WI38 (cell line): ENCODE measurements at regions not wholly inside any gene's neighbourhood (a gene's known extent, or its start where the extent isn't known, plus 50 kb on each side); places are given as distances from the start of the nearest gene placed in this dataset.

Experiments
- H3K4me3 ChIP-seq: 2 replicates; pipeline ENCODE4 v1.5.1; 2011; ENCODE audit warnings: low read depth, mild to moderate bottlenecking, control low read depth, low read length
- TF ChIP-seq, protein P1 (sequence below): IDR thresholded peaks from 2 replicates; pipeline ENCODE4 v1.5.1; 2012; ENCODE audit warnings: low read depth, mild to moderate bottlenecking, control low read depth, low read length

DNA sequence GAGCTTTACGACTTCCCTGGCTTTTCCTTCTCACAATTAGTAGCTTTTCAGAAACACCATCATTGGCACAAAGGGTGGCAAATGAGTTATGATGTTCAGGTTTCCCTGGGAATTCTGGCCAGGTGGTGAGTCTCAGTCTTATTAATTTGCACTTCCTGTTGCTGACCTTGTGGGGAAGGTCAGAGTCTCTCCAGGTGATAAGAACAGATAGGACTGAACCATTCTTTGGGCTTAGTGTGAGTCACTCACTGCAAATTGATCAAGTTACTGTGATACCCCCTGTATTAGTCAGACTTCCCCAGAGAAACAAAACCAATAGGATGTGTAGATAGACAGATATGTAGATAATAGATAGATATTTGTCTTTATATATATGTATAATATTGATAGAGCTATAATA is 53.8 kb upstream of the RANBP3L start:
- no peak overlapping the region for H3K4me3 ChIP-seq
- TF ChIP-seq, protein P1, sequence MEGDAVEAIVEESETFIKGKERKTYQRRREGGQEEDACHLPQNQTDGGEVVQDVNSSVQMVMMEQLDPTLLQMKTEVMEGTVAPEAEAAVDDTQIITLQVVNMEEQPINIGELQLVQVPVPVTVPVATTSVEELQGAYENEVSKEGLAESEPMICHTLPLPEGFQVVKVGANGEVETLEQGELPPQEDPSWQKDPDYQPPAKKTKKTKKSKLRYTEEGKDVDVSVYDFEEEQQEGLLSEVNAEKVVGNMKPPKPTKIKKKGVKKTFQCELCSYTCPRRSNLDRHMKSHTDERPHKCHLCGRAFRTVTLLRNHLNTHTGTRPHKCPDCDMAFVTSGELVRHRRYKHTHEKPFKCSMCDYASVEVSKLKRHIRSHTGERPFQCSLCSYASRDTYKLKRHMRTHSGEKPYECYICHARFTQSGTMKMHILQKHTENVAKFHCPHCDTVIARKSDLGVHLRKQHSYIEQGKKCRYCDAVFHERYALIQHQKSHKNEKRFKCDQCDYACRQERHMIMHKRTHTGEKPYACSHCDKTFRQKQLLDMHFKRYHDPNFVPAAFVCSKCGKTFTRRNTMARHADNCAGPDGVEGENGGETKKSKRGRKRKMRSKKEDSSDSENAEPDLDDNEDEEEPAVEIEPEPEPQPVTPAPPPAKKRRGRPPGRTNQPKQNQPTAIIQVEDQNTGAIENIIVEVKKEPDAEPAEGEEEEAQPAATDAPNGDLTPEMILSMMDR, result no peak

DNA sequence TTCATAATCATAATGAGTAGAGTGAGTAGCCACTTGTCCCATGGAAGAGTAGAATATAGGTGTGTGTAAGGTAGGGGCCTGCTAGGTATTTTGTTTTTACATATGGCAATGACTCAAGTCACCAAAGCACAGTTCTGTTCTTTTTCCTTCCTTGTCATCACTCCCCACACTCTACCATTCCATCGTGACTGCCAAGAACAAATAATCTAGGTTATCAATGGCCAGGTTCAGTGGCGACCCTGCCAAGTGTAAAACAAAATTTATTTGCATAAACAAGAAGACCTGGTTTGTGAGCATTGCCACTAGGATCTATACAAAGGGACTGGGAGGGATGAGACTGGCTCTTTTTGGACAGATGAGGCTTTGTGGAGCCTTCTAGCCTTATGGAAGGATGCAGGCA is 55.2 kb upstream of the RANBP3L start:
- TF ChIP-seq, protein P1, result no peak
- no peak overlapping the region for H3K4me3 ChIP-seq

DNA sequence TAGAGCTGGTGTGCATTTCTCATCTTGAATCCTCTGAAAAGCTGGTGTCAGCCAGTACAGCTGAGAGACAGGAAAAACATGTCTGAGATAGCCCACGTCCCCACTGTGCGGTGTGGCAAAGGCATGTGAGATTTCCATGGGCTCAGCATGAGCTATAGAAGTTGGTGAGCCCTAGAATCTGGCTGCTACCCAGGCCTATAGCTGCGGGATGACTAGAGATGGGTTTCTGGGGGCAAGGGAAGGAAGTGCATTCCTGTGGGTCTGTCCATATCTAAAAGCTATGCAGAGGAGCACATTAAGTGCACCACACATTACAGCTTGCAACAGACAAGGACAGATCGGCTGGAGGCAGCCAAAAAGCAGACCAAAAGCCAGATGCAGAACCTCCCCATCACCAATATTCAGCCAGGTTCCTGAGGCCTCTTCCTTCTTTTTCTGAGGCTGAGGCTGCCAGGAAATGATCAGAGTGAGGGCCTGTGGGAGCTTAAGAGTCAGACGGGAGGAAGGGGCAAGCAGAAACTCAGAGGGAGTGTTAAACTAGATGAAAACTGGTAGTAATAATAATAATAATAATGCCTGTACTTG is 55.8 kb upstream of the RANBP3L start:
- TF ChIP-seq, protein P1, result no peak
- no peak overlapping the region for H3K4me3 ChIP-seq

DNA sequence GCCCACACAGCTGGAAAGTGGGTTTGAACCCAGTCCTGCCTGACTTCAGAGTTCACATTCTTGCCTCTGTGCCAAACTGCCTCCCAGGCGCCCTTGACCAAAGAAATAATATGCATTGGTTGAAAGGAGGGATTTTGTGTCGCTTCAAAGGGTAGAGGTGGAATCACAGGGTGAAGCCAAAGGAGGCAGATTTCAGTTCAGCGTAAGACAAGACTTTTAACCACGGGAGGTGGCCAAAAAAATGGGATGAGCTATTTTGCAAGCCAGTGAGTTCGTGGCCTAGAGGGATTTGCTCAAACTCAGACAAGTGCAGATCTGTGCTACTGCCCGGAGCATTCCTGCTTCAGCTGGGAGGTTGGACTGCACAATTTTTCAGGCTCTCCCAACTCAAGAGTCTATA is 57.6 kb upstream of the RANBP3L start:
- TF ChIP-seq, protein P1, result no peak

DNA sequence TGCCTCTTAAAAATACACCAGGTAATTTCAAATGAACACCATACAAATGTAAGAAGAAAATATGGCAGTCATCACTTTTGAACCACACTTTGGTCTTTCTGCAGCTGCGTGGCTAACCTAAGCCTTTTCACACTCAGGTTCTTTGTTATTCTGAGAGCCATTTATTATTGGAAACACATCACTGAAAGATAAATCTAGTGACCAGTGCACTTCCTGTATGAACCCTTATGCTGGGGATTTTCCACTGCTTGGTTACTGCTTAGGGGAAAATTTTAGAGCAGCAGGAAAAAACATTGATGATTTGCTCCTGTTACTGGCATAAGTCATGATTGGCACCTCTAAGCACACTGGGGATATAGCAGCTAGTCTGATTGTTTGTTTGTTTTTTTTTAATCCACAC is 58.6 kb upstream of the RANBP3L start:
- TF ChIP-seq, protein P1, result no peak
- H3K4me3 ChIP-seq, result no peak overlapping the region

More for the DNA sequence above, 57.6 kb upstream of the RANBP3L start:
- H3K4me3 ChIP-seq, result no peak overlapping the region

DNA sequence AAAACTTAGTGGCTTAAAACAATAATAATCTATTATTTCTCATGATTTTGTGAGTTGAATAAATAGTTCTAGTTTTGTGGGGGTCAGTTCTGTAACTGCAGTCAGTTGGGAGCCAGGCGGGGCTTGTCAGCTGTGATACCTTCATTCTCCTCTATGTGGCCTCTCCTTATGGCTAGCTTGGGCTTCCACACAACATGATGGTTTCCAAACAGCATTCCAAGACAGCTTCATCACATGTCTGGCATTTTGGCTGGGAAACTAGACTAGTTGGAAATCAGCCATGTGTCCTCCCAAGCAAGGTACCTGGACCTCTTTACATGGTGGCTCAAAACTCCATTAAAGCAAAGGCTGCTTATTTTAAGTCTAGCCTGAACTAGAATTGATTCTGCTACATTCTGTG is 61.4 kb upstream of the RANBP3L start:
- TF ChIP-seq, protein P1, result 0 out of 2 replicates have a peak, but pooled peaks have one; percentile 4
- H3K4me3 ChIP-seq, result no peak overlapping the region

DNA sequence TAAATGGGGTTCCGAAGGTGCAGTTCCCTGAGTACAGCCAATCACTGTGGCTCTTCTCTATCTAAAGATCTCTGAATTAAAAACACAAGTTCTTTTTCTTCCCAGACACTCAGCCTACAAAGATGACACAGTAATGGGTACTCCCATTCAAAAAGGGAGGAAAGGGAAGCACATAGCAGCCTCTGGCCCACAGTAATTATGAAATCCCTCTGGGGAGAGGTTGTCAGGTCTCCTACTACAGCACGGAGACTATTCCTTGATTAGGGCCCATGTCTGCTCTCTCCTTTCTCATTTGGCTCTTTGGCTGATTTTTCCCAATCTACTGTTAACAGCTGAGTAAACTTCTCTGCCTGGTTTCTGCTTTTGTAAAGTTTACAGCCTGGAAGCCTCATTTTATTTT is 62.0 kb upstream of the RANBP3L start:
- TF ChIP-seq, protein P1, result no peak
- H3K4me3 ChIP-seq, result no peak overlapping the region
